K562 (cell line): ENCODE measurements at regions not wholly inside any gene's neighbourhood (a gene's known extent, or its start where the extent isn't known, plus 50 kb on each side); places are given as distances from the start of the nearest gene placed in this dataset.

Source experiments
- ATAC-seq: fragments of 200-7000 bp; cut with Tn5 transposase; 3 replicates; pipeline ENCODE4 v1.9.1; 2020; ENCODE audit warnings: moderate library complexity
- BruUV-seq: library from RNA; stranded (reverse); fragments of 400-500 nt; replicated peaks from 2 replicates; lab custom pipeline; 2021; lab: Mats Ljungman, UMichigan
- CTCF ChIA-PET: fragments of 300-600 bp; formaldehyde crosslinking; extraction: SDS; loops from one replicate; lab custom pipeline; 2021; ENCODE audit warnings: low intra/inter-chr PET ratio; lab: Yijun Ruan, JAX
- POLR2A ChIA-PET: fragments of 300-600, 350-650 bp; sonication (Branson Sonifier 250); formaldehyde crosslinking; extraction: SDS; loops from one replicate; lab custom pipeline; 2021; ENCODE audit warnings: antibody characterized with exemption, inconsistent platforms; lab: Yijun Ruan, JAX
- DNase-seq, 4 experiments: peaks; one replicate each; pipeline versions ENCODE4 v3.0.0 to v3.0.0-alpha.2; 2011 to 2018; ENCODE audit warnings: low spot score in 3 of 4, mixed read lengths in 3 of 4; ENCODE audit errors: extremely low read depth in 1 of 4
- FAIRE-seq: peaks from 2 replicates; lab custom pipeline; 2011; peaks lifted over from hg19 to GRCh38; lab: Jason Lieb, UNC
- H2AFZ ChIP-seq: 2 replicates; pipeline ENCODE4 v1.6.0; 2011; ENCODE audit warnings: low read depth, low read length, control low read depth, inconsistent platforms
- H3K27ac ChIP-seq: fragments of 200-600 bp; 3 replicates; pipeline ENCODE4 v1.8.0; 2011; ENCODE audit warnings: low read depth, mild to moderate bottlenecking, control low read depth, inconsistent platforms, low read length, moderate library complexity, mixed read lengths; ENCODE audit errors: extremely low read depth
- H3K27me3 ChIP-seq, 2 experiments: fragments of 300-600 bp in 1 of 2; 2 replicates in 1 of 2; 3 replicates in 1 of 2; pipeline versions ENCODE4 v1.6.0 to v1.8.0; 2011; ENCODE audit warnings: inconsistent platforms in 2 of 2, low read length in 2 of 2, mild to moderate bottlenecking in 1 of 2, mixed read lengths in 1 of 2, moderate library complexity in 1 of 2; ENCODE audit not compliant: control insufficient read depth in 2 of 2, insufficient read depth in 2 of 2
- H3K36me3 ChIP-seq: fragments of 300-600 bp; 3 replicates; pipeline ENCODE4 v1.8.0; 2011; ENCODE audit warnings: mild to moderate bottlenecking, low read length, inconsistent platforms; ENCODE audit not compliant: control insufficient read depth, insufficient read depth
- H3K4me1 ChIP-seq, 2 experiments: fragments of 200-600 bp in 1 of 2; replicated peaks in 1 of 2; 2 replicates in 1 of 2; 3 replicates in 1 of 2; pipeline versions ENCODE4 v1.5.1 to v1.8.0; 2011; ENCODE audit warnings: inconsistent platforms in 2 of 2, low read length in 2 of 2, mild to moderate bottlenecking in 1 of 2, mixed read lengths in 1 of 2, moderate library complexity in 1 of 2; ENCODE audit not compliant: control insufficient read depth in 2 of 2, insufficient read depth in 2 of 2
- H3K4me2 ChIP-seq: 2 replicates; pipeline ENCODE4 v1.6.1; 2011; ENCODE audit warnings: low read length, control low read depth, inconsistent platforms, mixed read lengths; ENCODE audit not compliant: insufficient read depth
- H3K4me3 ChIP-seq: fragments of 200-600 bp; sonication (generic), shearing (Covaris generic); 2 replicates; pipeline ENCODE4 v1.5.1; 2016; ENCODE audit warnings: control low read depth, inconsistent platforms
- H3K79me2 ChIP-seq: fragments of 200-600 bp; 3 replicates; pipeline ENCODE4 v1.8.0; 2011; ENCODE audit warnings: low read length, inconsistent platforms; ENCODE audit not compliant: control insufficient read depth, insufficient read depth
- H3K9ac ChIP-seq, 2 experiments: 2 replicates each; pipeline versions ENCODE4 v1.6.0 to v1.6.1; 2011; ENCODE audit warnings: low read depth in 2 of 2, low read length in 2 of 2, control low read depth in 1 of 2, inconsistent platforms in 1 of 2, mild to moderate bottlenecking in 1 of 2, mixed read lengths in 1 of 2; ENCODE audit not compliant: insufficient read depth in 1 of 2
- H3K9me1 ChIP-seq: one replicate; pipeline ENCODE4 v1.6.0; 2011; ENCODE audit warnings: inconsistent platforms, mild to moderate bottlenecking, low read length, moderate library complexity; ENCODE audit not compliant: control insufficient read depth, insufficient read depth
- H3K9me3 ChIP-seq: replicated peaks from 2 replicates; pipeline ENCODE4 v1.5.1; 2011; ENCODE audit warnings: low read depth, low read length, inconsistent platforms; ENCODE audit not compliant: control insufficient read depth, insufficient read depth
- H4K20me1 ChIP-seq: replicated peaks from 2 replicates; pipeline ENCODE4 v1.6.1; 2011; ENCODE audit warnings: low read length, inconsistent platforms, mixed read lengths; ENCODE audit not compliant: control insufficient read depth, insufficient read depth
- L3MBTL2 ChIP-seq: fragments of 450-650 bp; IDR thresholded peaks from 2 replicates; pipeline ENCODE4 v1.6.1; 2016; ENCODE audit warnings: mild to moderate bottlenecking, moderate library complexity
- TAF1 ChIP-seq: IDR thresholded peaks from 2 replicates; pipeline ENCODE4 v1.6.1; 2011; ENCODE audit warnings: mild to moderate bottlenecking, low read length, moderate library complexity; ENCODE audit not compliant: insufficient read depth, control insufficient read depth, severe bottlenecking; ENCODE audit errors: extremely low read depth
- WGBS: fragments of 100-300 bp; shearing (Covaris generic); methylation state at CpG from one replicate; pipeline ENCODE4 v1.1.6; 2016; ENCODE audit warnings: low coverage, mixed read lengths; ENCODE audit not compliant: insufficient coverage; ENCODE audit errors: missing lambda C conversion rate; 5-methylcytosine and 5-hydroxymethylcytosine counted together
- in situ Hi-C: fragments of 300-500 bp; cut with MboI; formaldehyde crosslinking; loops from 4 replicates; pipeline ENCODE4 v1.15.0; 2018; ENCODE audit warnings: inconsistent platforms, mixed read lengths
- intact Hi-C: fragments of 100-400 bp; cut with micrococcal nuclease; formaldehyde crosslinking; loops from 2 replicates; pipeline ENCODE4 v1.14.2; 2022
- TF ChIP-seq, protein P1 (sequence below): fragments of 250-450 bp; sonication (Bioruptor Pico); IDR thresholded peaks from 2 replicates; pipeline ENCODE4 v1.5.0; 2021

DNA sequence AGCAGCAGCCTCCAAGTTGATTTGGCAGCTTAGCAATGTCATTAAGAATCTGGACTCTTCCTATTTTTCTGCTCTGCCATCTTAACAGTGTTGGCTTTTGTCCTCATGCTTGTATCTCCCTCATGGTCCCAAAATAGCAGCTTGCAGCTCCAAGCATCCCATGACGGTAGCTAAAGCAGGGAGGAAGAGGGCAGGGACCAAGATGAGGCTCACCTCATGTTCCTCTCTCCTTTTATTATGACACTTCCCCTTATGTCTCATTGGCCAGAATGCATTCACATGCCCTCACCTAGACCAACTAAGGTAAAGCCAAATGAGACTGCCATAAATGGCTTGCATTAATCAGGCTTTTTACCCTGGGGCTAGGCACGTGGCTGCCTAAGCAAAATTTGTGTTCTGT lies 382.4 kb downstream of the SHQ1 start (continued):
- TF ChIP-seq TAF1 (no peak), L3MBTL2 (no peak)

DNA sequence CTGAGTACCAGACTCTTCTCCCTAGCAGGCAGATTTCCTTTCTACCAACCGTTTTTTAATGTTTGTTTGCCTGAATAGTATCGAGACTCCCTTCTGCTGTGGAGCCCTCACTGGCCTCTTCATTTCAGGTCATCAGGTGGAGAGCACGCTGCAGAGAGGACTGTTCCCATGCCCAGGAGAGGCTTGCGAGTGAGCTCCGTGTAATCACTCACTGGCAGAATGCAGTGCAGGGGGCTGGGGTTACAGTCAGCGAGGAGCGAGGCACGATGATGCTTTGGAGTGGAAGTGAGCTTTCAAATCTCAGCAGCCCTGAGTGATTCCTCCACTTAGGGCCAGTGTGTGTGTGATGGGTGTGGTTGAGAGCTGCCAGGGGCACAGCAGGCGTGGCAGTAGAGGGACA lies 385.2 kb downstream of the SHQ1 start:
- Histone ChIP-seq H3K9ac (no peak overlapping the region), H3K36me3 (no peaks in the 10 kb centered on the region), H3K9me1 (no peaks in the 10 kb centered on the region), H4K20me1 (no peaks in the 10 kb centered on the region), H3K4me3 (no peak overlapping the region), H3K9me3 (no peaks in the 10 kb centered on the region), H3K4me2 (no peak overlapping the region), H3K27me3 (no peaks in the 10 kb centered on the region), H3K27ac (no peak overlapping the region), H3K79me2 (no peaks in the 10 kb centered on the region), H2AFZ (0 out of 2 replicates have a peak overlapping the region, but pooled peaks have one; percentile 10), H3K4me1 (peaks cover 4 to 27% of the 10 kb centered on the region in 2 experiments; a peak in 4 of 5 replicates)
- TF ChIP-seq, protein P1, sequence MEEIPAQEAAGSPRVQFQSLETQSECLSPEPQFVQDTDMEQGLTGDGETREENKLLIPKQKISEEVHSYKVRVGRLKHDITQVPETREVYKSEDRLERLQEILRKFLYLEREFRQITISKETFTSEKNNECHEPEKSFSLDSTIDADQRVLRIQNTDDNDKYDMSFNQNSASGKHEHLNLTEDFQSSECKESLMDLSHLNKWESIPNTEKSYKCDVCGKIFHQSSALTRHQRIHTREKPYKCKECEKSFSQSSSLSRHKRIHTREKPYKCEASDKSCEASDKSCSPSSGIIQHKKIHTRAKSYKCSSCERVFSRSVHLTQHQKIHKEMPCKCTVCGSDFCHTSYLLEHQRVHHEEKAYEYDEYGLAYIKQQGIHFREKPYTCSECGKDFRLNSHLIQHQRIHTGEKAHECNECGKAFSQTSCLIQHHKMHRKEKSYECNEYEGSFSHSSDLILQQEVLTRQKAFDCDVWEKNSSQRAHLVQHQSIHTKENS (CRISPR knock-in tag) = no peak
- ATAC-seq (no peak), FAIRE-seq (no peak), DNase-seq (no peak)
- CTCF ChIA-PET = no interaction called here
- in situ Hi-C loops (no loop called here), intact Hi-C loops (no loop called here)
- no TSS peak for BruUV-seq
- POLR2A ChIA-PET = interaction anchor here (0.7 to 1.9 kb wide), 2 partner anchors 10 to 14 kb away, joined by 3 to 4 read pairs; no protein-coding TSS in a partner anchor
- WGBS = 72% methylated on average over 9 of the region's 9 CpGs
